WTC11 (cell line): ENCODE measurements at regions not wholly inside any gene's neighbourhood (a gene's known extent, or its start where the extent isn't known, plus 50 kb on each side); places are given as distances from the start of the nearest gene placed in this dataset.

Experiments
- ATAC-seq: fragments of 200-7000 bp; cut with Tn5 transposase; 2 replicates; pipeline ENCODE4 v1.10.0; 2021; ENCODE audit warnings: mild to moderate bottlenecking, moderate library complexity
- CTCF ChIA-PET: fragments of 300-600 bp; sonication (Branson Sonifier 250); formaldehyde crosslinking; loops from one replicate; lab custom pipeline; 2021; ENCODE audit warnings: antibody characterized with exemption; lab: Charles Lee
- POLR2A ChIA-PET: fragments of 350-600 bp; sonication (Branson Sonifier 250); formaldehyde crosslinking; loops from one replicate; lab custom pipeline; 2021; ENCODE audit warnings: antibody characterized with exemption; lab: Charles Lee
- DNase-seq: peaks from one replicate; pipeline ENCODE4 v3.0.0; 2021; ENCODE audit warnings: low spot score
- H3K27ac Mint-ChIP-seq: 2 replicates; pipeline ENCODE4 v1.8.0; 2021; ENCODE audit warnings: mixed read lengths
- H3K27me3 Mint-ChIP-seq: 2 replicates; pipeline ENCODE4 v1.8.0; 2021; ENCODE audit warnings: low read depth, mild to moderate bottlenecking, moderate library complexity, mixed read lengths
- H3K36me3 Mint-ChIP-seq: 2 replicates; pipeline ENCODE4 v1.8.0; 2021; ENCODE audit warnings: mixed read lengths
- H3K4me1 Mint-ChIP-seq: 2 replicates; pipeline ENCODE4 v1.8.0; 2022; ENCODE audit warnings: mixed read lengths
- H3K4me3 Mint-ChIP-seq: 2 replicates; pipeline ENCODE4 v1.8.0; 2021; ENCODE audit warnings: mild to moderate bottlenecking, moderate library complexity, mixed read lengths
- H3K9me3 Mint-ChIP-seq: 2 replicates; pipeline ENCODE4 v1.8.0; 2021; ENCODE audit warnings: mixed read lengths
- CBFB ChIP-seq: sonication (generic); formaldehyde crosslinking; IDR thresholded peaks from 2 replicates; pipeline ENCODE4 v1.8.1; 2022; ENCODE audit warnings: mild to moderate bottlenecking, low read depth, missing genetic modification reagents
- HMGA2 ChIP-seq: fragments of 250-450 bp; sonication (Bioruptor Pico); IDR thresholded peaks from 2 replicates; pipeline ENCODE4 v1.4.0; 2021; ENCODE audit warnings: mild to moderate bottlenecking, moderate library complexity
- IRF2 ChIP-seq: sonication (generic); formaldehyde crosslinking; IDR thresholded peaks from 2 replicates; pipeline ENCODE4 v1.8.0; 2022; ENCODE audit warnings: low read depth, missing genetic modification reagents, borderline replicate concordance
- NFATC4 ChIP-seq: fragments of 250-450 bp; sonication (Bioruptor Pico); IDR thresholded peaks from 2 replicates; pipeline ENCODE4 v1.9.0; 2021; ENCODE audit warnings: mild to moderate bottlenecking
- OVOL2 ChIP-seq: fragments of 250-450 bp; sonication (Bioruptor Pico); IDR thresholded peaks from 2 replicates; pipeline ENCODE4 v1.9.0; 2021; ENCODE audit warnings: mild to moderate bottlenecking, borderline replicate concordance
- PREB ChIP-seq: sonication (generic); formaldehyde crosslinking; IDR thresholded peaks from 2 replicates; pipeline ENCODE4 v1.8.1; 2022; ENCODE audit warnings: mild to moderate bottlenecking, missing genetic modification reagents, moderate library complexity, borderline replicate concordance
- SMAD4 ChIP-seq: sonication (generic); formaldehyde crosslinking; IDR thresholded peaks from 2 replicates; pipeline ENCODE4 v1.8.0; 2022; ENCODE audit warnings: mild to moderate bottlenecking, missing genetic modification reagents
- TP53 ChIP-seq: sonication (generic); formaldehyde crosslinking; IDR thresholded peaks from 2 replicates; pipeline ENCODE4 v1.8.1; 2023; ENCODE audit warnings: mild to moderate bottlenecking, missing genetic modification reagents
- ZBTB21 ChIP-seq: sonication (generic); formaldehyde crosslinking; IDR thresholded peaks from 2 replicates; pipeline ENCODE4 v1.8.1; 2023; ENCODE audit warnings: mild to moderate bottlenecking, missing genetic modification reagents, borderline replicate concordance
- ZBTB43 ChIP-seq: sonication (generic); formaldehyde crosslinking; IDR thresholded peaks from 2 replicates; pipeline ENCODE4 v1.8.1; 2023; ENCODE audit warnings: mild to moderate bottlenecking, missing genetic modification reagents
- ZNF121 ChIP-seq: sonication (generic); formaldehyde crosslinking; IDR thresholded peaks from 2 replicates; pipeline ENCODE4 v1.8.0; 2023; ENCODE audit warnings: missing genetic modification reagents
- ZNF138 ChIP-seq: sonication (generic); formaldehyde crosslinking; conservative IDR thresholded peaks from 2 replicates; pipeline ENCODE4 v1.8.1; 2022; ENCODE audit warnings: mild to moderate bottlenecking, moderate library complexity, missing genetic modification reagents
- ZNF219 ChIP-seq: sonication (generic); formaldehyde crosslinking; IDR thresholded peaks from 2 replicates; pipeline ENCODE4 v1.8.0; 2023; ENCODE audit warnings: missing genetic modification reagents, mild to moderate bottlenecking, borderline replicate concordance
- ZNF416 ChIP-seq: fragments of 250-450 bp; sonication (Bioruptor Pico); IDR thresholded peaks from 2 replicates; pipeline ENCODE4 v1.9.0; 2021; ENCODE audit warnings: mild to moderate bottlenecking, inconsistent platforms
- ZNF532 ChIP-seq: fragments of 250-450 bp; sonication (Bioruptor Pico); IDR thresholded peaks from 2 replicates; pipeline ENCODE4 v1.9.0; 2021; ENCODE audit warnings: mild to moderate bottlenecking, borderline replicate concordance
- TF ChIP-seq, protein P1 (sequence below): sonication (generic); formaldehyde crosslinking; IDR thresholded peaks from 2 replicates; pipeline ENCODE4 v1.8.1; 2023; ENCODE audit warnings: mild to moderate bottlenecking, missing genetic modification reagents, moderate library complexity
- TF ChIP-seq, protein P2 (sequence below): sonication (generic); formaldehyde crosslinking; IDR thresholded peaks from 2 replicates; pipeline ENCODE4 v1.8.1; 2023; ENCODE audit warnings: mild to moderate bottlenecking, moderate library complexity, missing genetic modification reagents
- TF ChIP-seq, protein P3 (sequence below): fragments of 250-450 bp; sonication (Bioruptor Pico); IDR thresholded peaks from 2 replicates; pipeline ENCODE4 v1.9.0; 2021; ENCODE audit warnings: mild to moderate bottlenecking

- Mint-ChIP-seq H3K27me3 (no peaks in the 10 kb centered on the region), H3K4me3 (no peak overlapping the region), H3K36me3 (no peaks in the 10 kb centered on the region), H3K4me1 (no peaks in the 10 kb centered on the region), H3K27ac (no peak overlapping the region), H3K9me3 (no peaks in the 10 kb centered on the region)
- CTCF ChIA-PET: no interaction called here
- no peak for ATAC-seq
- TF ChIP-seq IRF2 (CRISPR knock-in tag) (no peak), NFATC4 (CRISPR knock-in tag) (no peak), ZBTB43 (CRISPR knock-in tag) (no peak), SMAD4 (no peak), ZNF138 (CRISPR knock-in tag) (no peak), TP53 (CRISPR knock-in tag) (no peak), PREB (CRISPR knock-in tag) (no peak), CBFB (CRISPR knock-in tag) (no peak), HMGA2 (CRISPR knock-in tag) (no peak), ZNF219 (no peak), ZNF416 (CRISPR knock-in tag) (no peak), ZNF121 (no peak), ZBTB21 (CRISPR knock-in tag) (no peak), OVOL2 (CRISPR knock-in tag) (no peak), ZNF532 (no peak)
- TF ChIP-seq, protein P1, sequence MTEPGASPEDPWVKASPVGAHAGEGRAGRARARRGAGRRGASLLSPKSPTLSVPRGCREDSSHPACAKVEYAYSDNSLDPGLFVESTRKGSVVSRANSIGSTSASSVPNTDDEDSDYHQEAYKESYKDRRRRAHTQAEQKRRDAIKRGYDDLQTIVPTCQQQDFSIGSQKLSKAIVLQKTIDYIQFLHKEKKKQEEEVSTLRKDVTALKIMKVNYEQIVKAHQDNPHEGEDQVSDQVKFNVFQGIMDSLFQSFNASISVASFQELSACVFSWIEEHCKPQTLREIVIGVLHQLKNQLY: no peak
- TF ChIP-seq, protein P2, sequence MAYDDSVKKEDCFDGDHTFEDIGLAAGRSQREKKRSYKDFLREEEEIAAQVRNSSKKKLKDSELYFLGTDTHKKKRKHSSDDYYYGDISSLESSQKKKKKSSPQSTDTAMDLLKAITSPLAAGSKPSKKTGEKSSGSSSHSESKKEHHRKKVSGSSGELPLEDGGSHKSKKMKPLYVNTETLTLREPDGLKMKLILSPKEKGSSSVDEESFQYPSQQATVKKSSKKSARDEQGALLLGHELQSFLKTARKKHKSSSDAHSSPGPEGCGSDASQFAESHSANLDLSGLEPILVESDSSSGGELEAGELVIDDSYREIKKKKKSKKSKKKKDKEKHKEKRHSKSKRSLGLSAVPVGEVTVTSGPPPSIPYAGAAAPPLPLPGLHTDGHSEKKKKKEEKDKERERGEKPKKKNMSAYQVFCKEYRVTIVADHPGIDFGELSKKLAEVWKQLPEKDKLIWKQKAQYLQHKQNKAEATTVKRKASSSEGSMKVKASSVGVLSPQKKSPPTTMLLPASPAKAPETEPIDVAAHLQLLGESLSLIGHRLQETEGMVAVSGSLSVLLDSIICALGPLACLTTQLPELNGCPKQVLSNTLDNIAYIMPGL (CRISPR knock-in tag): no peak
- TF ChIP-seq, protein P3, sequence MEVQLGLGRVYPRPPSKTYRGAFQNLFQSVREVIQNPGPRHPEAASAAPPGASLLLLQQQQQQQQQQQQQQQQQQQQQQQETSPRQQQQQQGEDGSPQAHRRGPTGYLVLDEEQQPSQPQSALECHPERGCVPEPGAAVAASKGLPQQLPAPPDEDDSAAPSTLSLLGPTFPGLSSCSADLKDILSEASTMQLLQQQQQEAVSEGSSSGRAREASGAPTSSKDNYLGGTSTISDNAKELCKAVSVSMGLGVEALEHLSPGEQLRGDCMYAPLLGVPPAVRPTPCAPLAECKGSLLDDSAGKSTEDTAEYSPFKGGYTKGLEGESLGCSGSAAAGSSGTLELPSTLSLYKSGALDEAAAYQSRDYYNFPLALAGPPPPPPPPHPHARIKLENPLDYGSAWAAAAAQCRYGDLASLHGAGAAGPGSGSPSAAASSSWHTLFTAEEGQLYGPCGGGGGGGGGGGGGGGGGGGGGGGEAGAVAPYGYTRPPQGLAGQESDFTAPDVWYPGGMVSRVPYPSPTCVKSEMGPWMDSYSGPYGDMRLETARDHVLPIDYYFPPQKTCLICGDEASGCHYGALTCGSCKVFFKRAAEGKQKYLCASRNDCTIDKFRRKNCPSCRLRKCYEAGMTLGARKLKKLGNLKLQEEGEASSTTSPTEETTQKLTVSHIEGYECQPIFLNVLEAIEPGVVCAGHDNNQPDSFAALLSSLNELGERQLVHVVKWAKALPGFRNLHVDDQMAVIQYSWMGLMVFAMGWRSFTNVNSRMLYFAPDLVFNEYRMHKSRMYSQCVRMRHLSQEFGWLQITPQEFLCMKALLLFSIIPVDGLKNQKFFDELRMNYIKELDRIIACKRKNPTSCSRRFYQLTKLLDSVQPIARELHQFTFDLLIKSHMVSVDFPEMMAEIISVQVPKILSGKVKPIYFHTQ (CRISPR knock-in tag): no peak
- POLR2A ChIA-PET: no interaction called here
- no peak for DNase-seq
Observed at GRCh38 chr7:47715631-47716068, 133.7 kb upstream of the TNS3 start.
